Endodermal cell (in vitro differentiated cells): ENCODE measurements at regions not wholly inside any gene's neighbourhood (a gene's known extent, or its start where the extent isn't known, plus 50 kb on each side); places are given as distances from the start of the nearest gene placed in this dataset.

ENCODE experiments used
- DNase-seq: peaks from one replicate; pipeline ENCODE4 v3.0.0-alpha.2; 2017
- H3K27ac ChIP-seq: 2 replicates; pipeline ENCODE4 v1.5.1; 2013; ENCODE audit warnings: mild to moderate bottlenecking, low read depth, low read length, moderate library complexity
- H3K27me3 ChIP-seq: 2 replicates; pipeline ENCODE4 v1.6.1; 2013; ENCODE audit warnings: mild to moderate bottlenecking, low read length, moderate library complexity; ENCODE audit not compliant: insufficient read depth, control insufficient read depth, poor library complexity, severe bottlenecking
- H3K36me3 ChIP-seq: 2 replicates; pipeline ENCODE4 v1.7.0; 2013; ENCODE audit warnings: mild to moderate bottlenecking, low read length, moderate library complexity; ENCODE audit not compliant: control insufficient read depth, insufficient read depth
- H3K4me1 ChIP-seq: one replicate; pipeline ENCODE4 v1.7.0; 2013; ENCODE audit warnings: low read length; ENCODE audit not compliant: control insufficient read depth, insufficient read depth
- H3K4me3 ChIP-seq: 2 replicates; pipeline ENCODE4 v1.5.1; 2013; ENCODE audit warnings: mild to moderate bottlenecking, low read length, moderate library complexity
- H3K9ac ChIP-seq: 2 replicates; pipeline ENCODE4 v1.6.1; 2013; ENCODE audit warnings: mild to moderate bottlenecking, low read length, moderate library complexity; ENCODE audit not compliant: poor library complexity, severe bottlenecking; ENCODE audit errors: extremely low read depth
- H3K9me3 ChIP-seq: 2 replicates; pipeline ENCODE4 v1.6.1; 2013; ENCODE audit warnings: mild to moderate bottlenecking, low read length, moderate library complexity; ENCODE audit not compliant: control insufficient read depth
- H3K27ac Mint-ChIP-seq: 2 replicates; pipeline ENCODE4 v1.8.0; 2020; ENCODE audit warnings: mixed read lengths
- H3K27me3 Mint-ChIP-seq: 2 replicates; pipeline ENCODE4 v1.8.0; 2021; ENCODE audit warnings: mild to moderate bottlenecking, mixed read lengths; ENCODE audit not compliant: insufficient read depth
- H3K36me3 Mint-ChIP-seq: 2 replicates; pipeline ENCODE4 v1.8.0; 2020; ENCODE audit warnings: low read depth, mixed read lengths
- H3K4me1 Mint-ChIP-seq: 2 replicates; pipeline ENCODE4 v1.8.0; 2020; ENCODE audit warnings: mixed read lengths
- H3K4me3 Mint-ChIP-seq: 2 replicates; pipeline ENCODE4 v1.8.0; 2020; ENCODE audit warnings: mild to moderate bottlenecking, moderate library complexity, mixed read lengths
- H3K9me3 Mint-ChIP-seq: 2 replicates; pipeline ENCODE4 v1.8.0; 2020; ENCODE audit warnings: mild to moderate bottlenecking, mixed read lengths
- WGBS, 2 experiments: methylation state at CpG; one replicate each; pipeline versions ENCODE4 v1.1.5 to v1.1.7; 2013; ENCODE audit warnings: missing lambda C conversion rate in 2 of 2, mixed read lengths in 1 of 2; ENCODE audit not compliant: insufficient coverage in 1 of 2, insufficient read length in 1 of 2; 5-methylcytosine and 5-hydroxymethylcytosine counted together
- TF ChIP-seq, protein P1 (sequence below): fragments of 200-600 bp; sonication (generic); conservative IDR thresholded peaks from 2 replicates; pipeline ENCODE4 v1.5.0; 2021; ENCODE audit warnings: antibody characterized with exemption, mild to moderate bottlenecking

DNA sequence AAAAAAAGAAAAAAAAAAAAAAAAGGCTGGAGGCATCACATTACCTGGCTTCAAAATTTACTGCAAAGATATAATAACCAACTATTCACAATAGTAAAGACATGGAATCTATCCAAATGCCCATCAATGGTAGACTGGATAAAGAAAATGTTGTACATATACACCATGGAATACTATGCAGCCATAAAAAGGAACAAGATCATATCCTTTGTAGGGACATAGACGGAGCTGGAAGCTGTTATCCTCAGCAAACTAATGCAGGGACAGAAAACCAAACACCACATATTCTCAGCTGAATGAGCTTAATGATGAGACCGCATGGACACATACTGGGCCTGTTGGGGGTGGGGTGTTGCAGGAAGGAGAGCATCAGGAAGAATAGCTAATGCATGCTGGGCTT is 330.5 kb downstream of the SRGAP2C start:
- TF ChIP-seq, protein P1, sequence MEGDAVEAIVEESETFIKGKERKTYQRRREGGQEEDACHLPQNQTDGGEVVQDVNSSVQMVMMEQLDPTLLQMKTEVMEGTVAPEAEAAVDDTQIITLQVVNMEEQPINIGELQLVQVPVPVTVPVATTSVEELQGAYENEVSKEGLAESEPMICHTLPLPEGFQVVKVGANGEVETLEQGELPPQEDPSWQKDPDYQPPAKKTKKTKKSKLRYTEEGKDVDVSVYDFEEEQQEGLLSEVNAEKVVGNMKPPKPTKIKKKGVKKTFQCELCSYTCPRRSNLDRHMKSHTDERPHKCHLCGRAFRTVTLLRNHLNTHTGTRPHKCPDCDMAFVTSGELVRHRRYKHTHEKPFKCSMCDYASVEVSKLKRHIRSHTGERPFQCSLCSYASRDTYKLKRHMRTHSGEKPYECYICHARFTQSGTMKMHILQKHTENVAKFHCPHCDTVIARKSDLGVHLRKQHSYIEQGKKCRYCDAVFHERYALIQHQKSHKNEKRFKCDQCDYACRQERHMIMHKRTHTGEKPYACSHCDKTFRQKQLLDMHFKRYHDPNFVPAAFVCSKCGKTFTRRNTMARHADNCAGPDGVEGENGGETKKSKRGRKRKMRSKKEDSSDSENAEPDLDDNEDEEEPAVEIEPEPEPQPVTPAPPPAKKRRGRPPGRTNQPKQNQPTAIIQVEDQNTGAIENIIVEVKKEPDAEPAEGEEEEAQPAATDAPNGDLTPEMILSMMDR = no peak
- H3K9me3 ChIP-seq = peaks cover 42% of the 10 kb centered on the region
- no peaks in the 10 kb centered on the region for H3K4me1 ChIP-seq
- no peak overlapping the region for H3K4me3 ChIP-seq
- H3K27ac Mint-ChIP-seq = no peak overlapping the region
- no peak overlapping the region for H3K27ac ChIP-seq
- WGBS, 2 experiments = 75 to 100% methylated on average over 1 to 2 of the region's 2 CpGs
- DNase-seq = no peak
- H3K36me3 ChIP-seq = no peaks in the 10 kb centered on the region
- peaks cover 8% of the 10 kb centered on the region for H3K27me3 Mint-ChIP-seq
- peaks cover 46% of the 10 kb centered on the region for H3K9me3 Mint-ChIP-seq
- peaks cover 3% of the 10 kb centered on the region for H3K36me3 Mint-ChIP-seq
- no peak overlapping the region for H3K4me3 Mint-ChIP-seq
- H3K27me3 ChIP-seq = no peaks in the 10 kb centered on the region
- H3K9ac ChIP-seq = no peak overlapping the region
- H3K4me1 Mint-ChIP-seq = peaks cover 17% of the 10 kb centered on the region

DNA sequence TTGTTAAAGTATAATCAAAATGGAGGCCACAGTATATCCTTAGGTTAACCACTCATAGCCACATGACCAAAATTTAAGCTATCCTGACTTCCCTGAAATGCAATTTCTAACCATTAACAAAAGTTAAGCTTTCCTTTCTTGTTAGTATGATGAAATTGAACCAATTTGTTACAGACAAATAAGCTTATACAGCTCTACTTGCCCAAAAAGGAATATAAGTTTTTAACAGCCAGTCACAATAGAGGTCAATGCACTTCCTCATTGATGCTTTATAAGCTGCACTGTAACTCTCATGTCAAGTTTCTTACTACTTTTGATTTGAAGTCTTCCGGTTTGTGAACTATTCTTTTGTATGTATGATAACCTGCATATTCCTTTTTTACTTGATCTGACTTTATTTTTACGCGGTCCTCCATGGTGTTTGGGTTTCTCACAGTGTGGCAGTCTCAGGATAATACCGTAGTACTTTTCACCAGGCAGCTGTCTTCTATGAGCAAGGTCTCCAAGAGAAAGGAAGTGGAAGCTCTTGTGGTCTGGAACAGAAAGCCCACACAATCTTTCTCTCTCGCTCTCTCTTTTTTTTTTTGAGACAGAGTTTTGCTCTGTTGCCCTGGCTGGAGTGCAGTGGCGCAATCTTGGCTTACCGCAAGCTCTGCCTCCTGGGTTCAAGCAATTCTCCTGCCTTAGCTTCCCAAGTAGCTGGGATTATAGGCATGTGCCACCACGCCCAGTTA is 331.6 kb downstream of the SRGAP2C start:
- H3K27me3 ChIP-seq = no peaks in the 10 kb centered on the region
- H3K9me3 Mint-ChIP-seq = peaks cover 34% of the 10 kb centered on the region
- peaks cover 3% of the 10 kb centered on the region for H3K36me3 Mint-ChIP-seq
- WGBS, 2 experiments = 80 to 96% methylated on average over 1 to 7 of the region's 8 CpGs
- peaks cover 31% of the 10 kb centered on the region for H3K9me3 ChIP-seq
- no peak overlapping the region for H3K4me3 Mint-ChIP-seq
- peaks cover 15% of the 10 kb centered on the region for H3K27me3 Mint-ChIP-seq
- no peak overlapping the region for H3K27ac ChIP-seq
- DNase-seq = no peak
- no peaks in the 10 kb centered on the region for H3K36me3 ChIP-seq
- H3K4me1 Mint-ChIP-seq = peaks cover 24% of the 10 kb centered on the region
- TF ChIP-seq, protein P1 = no peak
- H3K4me1 ChIP-seq = no peaks in the 10 kb centered on the region
- H3K9ac ChIP-seq = no peak overlapping the region
- H3K27ac Mint-ChIP-seq = no peak overlapping the region
- no peak overlapping the region for H3K4me3 ChIP-seq

- no peak overlapping the region for H3K27ac Mint-ChIP-seq
- Histone ChIP-seq H3K4me3 (no peak overlapping the region), H3K27me3 (no peaks in the 10 kb centered on the region), H3K4me1 (no peaks in the 10 kb centered on the region), H3K9ac (no peak overlapping the region), H3K9me3 (peaks cover 25% of the 10 kb centered on the region), H3K27ac (no peak overlapping the region), H3K36me3 (no peaks in the 10 kb centered on the region)
- H3K4me3 Mint-ChIP-seq = no peak overlapping the region
- peaks cover 24% of the 10 kb centered on the region for H3K9me3 Mint-ChIP-seq
- peaks cover 18% of the 10 kb centered on the region for H3K27me3 Mint-ChIP-seq
- TF ChIP-seq, protein P1 = no peak
- H3K36me3 Mint-ChIP-seq = peaks cover 3% of the 10 kb centered on the region
- peaks cover 21% of the 10 kb centered on the region for H3K4me1 Mint-ChIP-seq
- WGBS, 2 experiments = 93 to 98% methylated on average over 6 to 7 of the region's 9 CpGs
- no peak for DNase-seq
Observed at GRCh38 chr1:121517586-121518230, 332.9 kb downstream of the SRGAP2C start.
